ENCODE measurements at regions not wholly inside any gene's neighbourhood (a gene's known extent, or its start where the extent isn't known, plus 50 kb on each side); places are given as distances from the start of the nearest gene placed in this dataset.

GRCh38 chr14:35952584-35952983 is 126.4 kb downstream of the BRMS1L start:
- H2AFZ ChIP-seq (ENCODE audit: low read depth, low read length, poor library complexity, severe bottlenecking): no peak overlapping the region
- ATAC-seq (no peak), DNase-seq (ENCODE audit: low read depth, low spot score) (no peak)
- CTCF ChIA-PET: no interaction called here
- no peaks in the 10 kb centered on the region for H3K36me3 ChIP-seq (ENCODE audit: control insufficient read depth in 1 of 2, insufficient read depth in 2 of 2, low read length in 2 of 2)
- H3K4me2 ChIP-seq (ENCODE audit: low read length): no peak overlapping the region
- H4K20me1 ChIP-seq (ENCODE audit: insufficient read depth): no peaks in the 10 kb centered on the region
- H3K79me2 ChIP-seq (ENCODE audit: insufficient read depth, low read length): no peaks in the 10 kb centered on the region
- no peaks in the 10 kb centered on the region for H3K9me3 ChIP-seq (ENCODE audit: control insufficient read depth in 1 of 2, insufficient read depth in 1 of 2, low read depth in 1 of 2, low read length in 2 of 2)
- RAD21 ChIA-PET (ENCODE audit: low non-redundant PET in 1 of 2, low total read pairs in 2 of 2, uncharacterized antibody in 2 of 2, unreplicated experiment in 2 of 2): no interaction called here
- BruUV-seq (replicated peaks): no TSS peak
- no peaks in the 10 kb centered on the region for H3K27me3 ChIP-seq (ENCODE audit: insufficient read depth, low read length)
- POLR2A ChIA-PET: no interaction called here
- H3K9me2 ChIP-seq (ENCODE audit: insufficient read depth): no peaks in the 10 kb centered on the region
- TF ChIP-seq MAX (IDR thresholded peaks at IDR 0.05) (no peak), CEBPB (IDR thresholded peaks at IDR 0.05; ENCODE audit: low read depth) (no peak), ZBTB33 (IDR thresholded peaks at IDR 0.05; ENCODE audit: extremely low read depth, insufficient replicate concordance, low read length) (no peak), ATF3 (IDR thresholded peaks at IDR 0.05) (no peak), ELF1 (IDR thresholded peaks at IDR 0.05; ENCODE audit: borderline replicate concordance, low read depth) (no peak), REST (IDR thresholded peaks at IDR 0.05; ENCODE audit: low read depth) (no peak), EGR1 (IDR thresholded peaks at IDR 0.05; ENCODE audit: low read depth) (no peak), POLR2A (IDR thresholded peaks at IDR 0.05; ENCODE audit: borderline replicate concordance, extremely low read depth, insufficient read depth, insufficient read length) (no peak)
- H3K4me3 ChIP-seq (replicated peaks in 1 of 2; ENCODE audit: low read depth in 1 of 2, low read length in 2 of 2): no peak overlapping the region
- no peaks in the 10 kb centered on the region for H3K4me1 ChIP-seq (ENCODE audit: control insufficient read depth in 1 of 2, insufficient read depth in 2 of 2, low read length in 2 of 2)
- H3K27ac ChIP-seq (ENCODE audit: low read depth, low read length): no peak overlapping the region
- intact Hi-C loops (cut with micrococcal nuclease): loop anchor here (10.0 kb wide), 1 partner anchor 1192 kb away; no protein-coding TSS in a partner anchor
- H3K9ac ChIP-seq (ENCODE audit: low read length): no peak overlapping the region

All from HCT116 (cell line).